HG03442 (cell line): ENCODE measurements at regions not wholly inside any gene's neighbourhood (a gene's known extent, or its start where the extent isn't known, plus 50 kb on each side); places are given as distances from the start of the nearest gene placed in this dataset.

Experiments
- ATAC-seq: cut with Tn5 transposase; IDR thresholded peaks from one replicate; pipeline ENCODE4 v1.9.1; 2021; ENCODE audit warnings: mild to moderate bottlenecking, moderate library complexity; ENCODE audit not compliant: unreplicated experiment

GRCh38 chr2:128368437-128369107 lies 49.9 kb upstream of the HS6ST1 start:
- ATAC-seq, result no peak

DNA sequence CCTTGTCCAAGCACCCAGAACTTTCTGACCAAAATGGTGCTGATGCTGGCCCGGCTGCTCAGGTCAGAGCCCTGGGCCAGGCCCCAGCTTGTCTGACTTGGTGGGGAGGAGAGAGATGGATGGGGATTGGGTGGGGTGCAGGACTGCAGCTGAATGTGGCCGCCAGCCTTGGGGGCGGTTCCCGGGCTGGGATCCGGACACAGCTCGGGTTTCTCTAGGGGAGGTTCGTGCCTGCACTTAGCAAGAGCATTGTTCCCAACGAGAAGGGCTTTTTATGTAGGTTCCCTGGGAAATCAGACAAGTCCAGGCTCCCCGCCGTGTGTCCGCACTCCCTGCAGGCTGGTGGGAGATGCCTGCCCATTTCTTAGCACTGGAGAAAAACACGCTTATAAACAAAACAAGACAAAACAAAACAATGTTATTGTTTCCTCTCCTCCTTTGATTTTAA lies 50.5 kb upstream of the HS6ST1 start:
- ATAC-seq, result no peak

- no peak for ATAC-seq
Measured at GRCh38 chr2:128369602-128370467, 51.2 kb upstream of the HS6ST1 start.

DNA sequence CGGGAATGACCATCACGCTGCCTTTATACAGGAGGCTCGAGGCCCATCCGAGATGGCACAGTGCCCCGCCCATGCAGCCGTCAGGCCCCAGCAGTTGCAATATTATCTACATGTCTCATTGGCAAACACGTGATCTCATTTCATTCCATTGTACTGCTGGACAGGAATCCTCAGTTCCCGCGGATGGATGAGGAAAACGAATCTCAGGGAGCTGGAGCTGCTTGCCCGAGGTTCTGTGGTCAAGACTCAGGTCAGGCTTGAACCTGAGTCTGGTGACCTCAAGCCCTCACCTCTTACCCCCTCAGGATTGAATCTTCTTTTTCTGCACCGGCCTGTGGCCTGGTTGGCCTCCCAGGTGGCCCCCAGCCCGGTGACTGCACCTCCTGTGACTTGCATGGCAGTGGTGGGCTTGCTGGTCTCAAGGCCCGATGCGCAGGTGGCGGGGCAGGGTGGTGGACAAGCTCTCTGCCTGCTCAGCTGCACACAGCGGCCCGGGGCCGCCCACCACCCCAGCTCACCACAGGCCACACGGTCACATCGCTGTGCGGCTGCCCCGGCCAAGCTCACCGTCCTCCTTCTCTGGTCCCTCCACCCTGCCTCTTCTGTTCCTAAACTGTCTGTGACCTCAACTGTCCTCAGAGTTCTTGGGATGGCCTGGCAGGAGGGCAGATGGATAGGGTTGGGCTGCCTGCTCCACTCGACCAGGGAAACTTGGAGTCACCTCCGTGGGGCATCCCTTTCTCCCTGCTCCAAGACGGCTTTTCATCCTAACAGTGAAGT lies 52.0 kb upstream of the HS6ST1 start:
- ATAC-seq, result no peak

GRCh38 chr2:128371248-128371630 lies 52.6 kb upstream of the HS6ST1 start:
- no peak for ATAC-seq

GRCh38 chr2:128371648-128372345 lies 53.1 kb upstream of the HS6ST1 start:
- no peak for ATAC-seq

DNA sequence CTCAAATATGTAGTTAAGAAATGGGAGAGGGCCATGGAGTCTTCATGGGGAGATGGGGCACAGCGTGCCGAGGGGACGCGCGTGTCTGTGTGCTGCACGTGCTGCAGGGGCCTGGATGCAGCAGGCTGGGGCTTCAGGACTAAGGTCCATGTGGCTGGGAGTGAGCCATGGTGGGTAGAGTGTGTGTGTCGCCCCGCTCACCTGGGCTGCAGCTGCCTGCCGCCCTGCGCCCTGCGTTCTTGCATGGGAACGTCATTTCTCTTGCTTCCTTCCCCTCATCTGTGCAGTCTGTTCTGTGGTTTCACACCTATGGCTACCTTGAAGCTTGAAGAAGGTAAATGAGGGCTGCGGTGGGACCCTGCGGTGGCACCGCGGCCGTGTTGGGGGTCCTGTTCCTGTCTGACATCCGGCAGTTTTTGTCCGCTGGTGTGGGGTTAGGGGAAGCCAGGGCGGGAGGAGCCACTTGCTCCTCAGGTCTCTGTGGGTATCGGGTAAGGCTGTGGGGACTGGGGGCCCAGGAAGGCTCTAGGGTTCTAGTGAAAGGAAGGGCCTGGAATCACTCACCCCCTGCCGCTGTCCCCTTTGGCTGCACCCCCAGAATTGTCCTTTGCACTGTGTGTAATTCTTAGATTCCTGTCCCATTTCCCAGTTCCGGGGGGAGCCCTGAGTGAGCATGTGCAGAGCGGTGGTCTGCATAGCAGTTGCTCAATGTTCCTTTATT lies 54.1 kb upstream of the HS6ST1 start:
- ATAC-seq, result no peak

DNA sequence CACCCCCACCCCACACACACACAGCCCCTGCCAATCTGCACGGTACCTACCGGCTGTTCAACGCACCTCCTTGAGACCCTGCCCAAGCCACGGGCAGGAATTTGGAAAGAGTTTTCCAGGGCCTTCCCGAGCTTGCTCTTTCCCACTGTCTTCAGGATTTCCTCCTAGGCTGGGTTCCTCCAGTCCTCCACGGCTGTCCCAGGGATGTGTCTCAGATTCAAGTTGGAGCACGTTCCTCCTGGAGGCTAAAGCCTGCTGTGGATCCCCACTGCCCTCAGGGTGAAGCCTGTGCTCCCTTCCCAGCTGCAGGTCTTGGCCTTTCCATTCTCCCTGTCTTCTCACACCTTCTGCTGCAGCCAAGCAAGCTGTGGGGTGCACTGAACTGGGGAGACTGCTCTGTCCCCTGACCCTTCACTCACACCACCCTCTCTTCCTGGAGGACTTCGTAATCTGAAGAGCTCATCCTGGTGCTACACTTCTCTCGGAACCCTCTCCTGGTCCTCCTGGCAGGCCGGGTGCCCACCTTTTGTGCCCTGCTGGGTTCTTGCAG lies 54.9 kb upstream of the HS6ST1 start:
- ATAC-seq, result no peak

DNA sequence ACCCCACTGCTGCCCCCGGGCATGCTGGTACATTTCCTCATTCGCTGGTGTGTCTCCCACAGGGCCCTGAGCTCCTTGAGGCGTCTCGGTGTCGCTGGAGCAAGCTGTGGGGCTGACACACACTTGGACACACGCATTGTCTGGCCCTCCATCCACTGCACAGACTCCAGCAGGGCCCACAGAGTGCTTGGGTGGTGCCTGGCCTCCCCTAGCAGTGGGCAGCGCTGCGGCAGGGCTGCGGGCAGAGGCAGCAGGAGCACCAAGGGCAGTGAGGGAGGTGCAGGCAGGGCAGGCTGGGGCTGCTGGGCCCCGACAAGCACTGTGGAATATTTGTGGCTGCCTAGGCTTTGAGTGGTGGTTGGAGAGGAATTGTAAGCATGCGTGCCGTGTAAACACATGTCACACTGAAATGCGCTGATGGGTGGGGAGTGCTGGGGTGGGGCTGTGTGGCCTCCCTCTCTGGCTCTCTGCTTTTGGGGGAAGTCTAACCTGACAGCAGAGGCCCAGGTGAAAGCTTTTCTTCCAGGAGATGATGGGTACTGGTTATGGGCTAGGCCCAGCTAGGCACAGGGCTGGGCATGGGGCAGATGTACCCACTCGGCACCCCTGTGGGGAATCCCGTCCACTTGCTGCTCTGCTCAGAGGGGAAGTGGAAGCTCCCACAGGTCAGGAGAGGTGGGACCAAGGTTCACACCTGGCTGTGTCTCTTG lies 55.5 kb upstream of the HS6ST1 start:
- no peak for ATAC-seq

- ATAC-seq, result no peak
Measured at GRCh38 chr2:128374711-128375413, 56.2 kb upstream of the HS6ST1 start.

DNA sequence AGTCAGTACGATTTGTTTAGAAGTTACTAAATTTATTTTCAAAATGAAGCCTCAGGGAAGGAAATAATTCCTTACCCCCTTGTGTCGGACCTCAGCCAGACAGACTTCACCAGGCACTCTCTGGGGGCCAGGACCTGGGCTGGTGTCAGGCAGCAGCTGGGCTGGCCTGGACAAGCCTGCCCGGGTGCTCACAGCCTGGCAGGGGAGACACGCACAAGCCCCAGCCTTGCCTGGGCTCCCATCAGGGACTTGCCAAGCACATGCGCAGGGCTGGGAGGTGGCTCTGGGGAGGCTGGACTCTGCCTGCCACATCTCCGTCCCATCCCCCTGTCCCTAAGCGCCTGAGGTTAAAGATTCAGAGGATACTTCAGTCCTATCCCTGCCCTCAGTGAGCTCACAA lies 56.8 kb upstream of the HS6ST1 start:
- ATAC-seq, result no peak

DNA sequence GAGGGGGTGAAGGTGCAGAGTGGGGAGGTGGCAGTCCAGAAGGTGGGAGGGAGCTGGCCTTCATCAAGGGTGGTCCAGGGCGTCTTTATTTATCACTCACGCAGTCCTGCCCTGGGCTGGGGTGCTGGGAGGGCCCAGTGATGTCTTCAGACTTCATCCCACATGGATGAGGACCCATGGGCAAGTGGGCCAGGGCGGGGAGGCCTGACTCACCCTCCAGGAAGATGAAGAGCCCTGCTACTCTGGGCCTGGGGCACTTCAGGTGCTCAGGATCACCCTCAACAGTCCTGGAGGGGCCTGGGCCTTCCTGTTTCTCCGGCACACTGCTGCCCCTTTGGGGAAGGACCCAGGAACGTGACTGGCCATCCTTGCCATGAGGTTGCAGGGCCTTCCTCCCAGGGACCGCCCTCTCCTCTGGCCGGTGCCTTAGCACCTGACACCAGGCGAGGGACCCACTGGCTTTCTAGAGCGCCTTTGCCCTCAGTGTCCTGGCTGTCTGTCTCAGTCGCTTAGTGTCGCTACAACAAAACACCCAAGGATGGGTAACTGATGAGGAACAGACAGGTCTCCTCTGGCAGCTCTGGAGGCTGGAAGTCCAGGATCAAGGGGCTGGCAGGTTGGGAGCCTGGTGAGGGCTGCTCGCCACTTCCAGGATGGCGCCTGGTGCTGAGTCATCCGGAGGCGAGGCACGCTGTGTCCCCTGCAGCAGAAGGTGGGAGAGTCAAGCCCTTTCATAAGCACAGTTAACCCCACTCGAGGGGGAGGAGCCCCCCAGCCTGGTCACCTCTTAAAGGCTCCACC lies 57.8 kb upstream of the HS6ST1 start:
- no peak for ATAC-seq

DNA sequence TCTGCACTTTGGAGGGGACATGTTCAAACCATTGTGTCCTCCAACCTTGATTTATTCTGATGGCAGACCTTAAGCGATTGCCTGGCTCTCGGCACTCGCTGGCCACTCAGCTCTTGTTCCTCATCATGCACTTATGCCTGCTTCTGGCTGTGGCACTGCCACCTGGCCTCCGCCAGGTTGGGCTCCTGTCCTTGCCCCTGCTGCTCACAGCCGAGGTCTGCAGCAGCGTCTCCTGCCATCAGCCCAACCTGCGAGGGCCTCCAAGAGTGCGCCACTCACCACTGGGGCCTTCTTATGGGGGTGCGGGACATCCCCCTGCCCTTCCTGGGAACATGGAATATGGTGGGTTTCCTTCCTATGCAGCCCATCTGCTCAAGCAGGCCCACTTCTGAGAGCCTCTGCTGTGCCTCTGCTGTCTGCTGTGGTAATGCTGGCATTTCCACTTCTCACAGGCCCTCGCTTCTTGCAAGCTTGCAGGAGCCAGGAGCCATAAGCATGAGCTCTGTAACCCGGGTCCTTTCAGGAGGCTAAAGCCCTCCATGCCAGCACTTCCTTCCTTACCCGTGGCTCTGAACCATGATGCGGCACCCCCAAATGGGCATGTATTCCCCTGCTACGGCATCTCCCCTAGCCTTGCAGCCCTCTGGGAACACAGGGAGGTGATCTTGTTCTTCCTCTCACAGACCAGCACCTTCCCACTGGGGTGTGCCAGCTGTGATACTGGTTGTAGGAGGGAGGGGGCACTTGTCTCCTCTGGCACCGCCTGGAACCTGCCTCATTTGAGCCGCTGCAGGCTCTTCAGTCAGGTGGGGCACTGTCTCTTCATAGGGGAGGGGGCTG lies 58.6 kb upstream of the HS6ST1 start:
- ATAC-seq, result no peak

DNA sequence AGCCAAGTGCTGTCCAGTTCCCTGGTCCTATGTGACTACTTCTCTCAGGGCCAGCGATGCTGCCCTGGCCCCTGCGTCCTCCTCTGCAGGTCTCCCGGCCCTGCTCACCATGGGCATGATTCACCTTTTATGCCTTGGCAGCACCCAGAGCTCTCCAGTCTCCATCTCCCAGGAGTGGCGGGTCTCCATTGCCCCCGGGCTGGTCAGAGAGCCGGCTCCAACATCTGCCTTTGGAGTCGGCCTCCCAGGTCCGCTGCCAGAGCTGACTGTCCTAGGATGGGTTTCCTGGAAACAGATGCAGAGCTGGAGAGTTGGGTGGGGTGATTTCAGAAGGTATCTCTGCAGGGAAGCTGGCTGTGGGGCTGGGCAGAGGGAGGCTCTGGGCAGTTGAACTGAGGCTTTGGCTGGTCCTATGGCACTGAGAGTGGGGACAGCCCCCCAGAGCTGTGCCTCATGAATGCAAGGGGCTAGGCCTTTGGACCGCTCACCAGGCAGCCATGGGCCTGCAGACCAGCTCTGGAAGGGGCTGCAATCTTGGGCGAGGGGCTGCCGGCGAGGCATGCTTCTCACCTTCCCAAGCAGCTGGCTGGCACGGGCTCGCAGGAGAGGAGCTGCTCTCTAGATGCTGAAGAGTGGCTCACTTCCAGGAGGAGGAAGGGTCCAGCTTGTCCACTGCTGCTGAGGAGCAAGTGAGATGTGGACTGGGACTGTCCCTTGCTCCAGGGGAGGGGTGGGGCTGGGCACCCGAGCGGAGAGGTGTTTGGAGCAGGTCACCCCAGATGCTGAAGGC lies 59.8 kb upstream of the HS6ST1 start:
- no peak for ATAC-seq

GRCh38 chr2:128379021-128380015 lies 60.6 kb upstream of the HS6ST1 start:
- ATAC-seq, result no peak
